ENCODE measurements at regions not wholly inside any gene's neighbourhood (a gene's known extent, or its start where the extent isn't known, plus 50 kb on each side); places are given as distances from the start of the nearest gene placed in this dataset.

DNA sequence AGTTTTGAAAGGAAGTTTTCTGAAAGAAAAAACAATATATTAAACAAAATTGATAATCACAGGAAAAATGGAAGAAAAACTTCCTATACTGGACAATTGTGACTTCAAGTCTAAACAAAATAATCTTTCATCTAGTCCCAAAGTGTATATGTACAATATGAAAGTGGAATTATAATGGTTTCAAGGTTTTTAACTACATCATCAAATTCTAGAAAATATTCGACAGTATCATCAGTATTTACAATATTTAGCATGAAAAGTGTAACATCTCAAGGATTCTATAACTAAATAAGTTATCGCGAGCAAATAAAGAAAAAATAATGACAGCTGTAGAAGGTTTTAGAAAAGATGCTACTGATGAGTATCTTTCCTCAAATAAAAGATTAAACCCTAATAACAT is 310.9 kb upstream of the LRFN5 start:
- Histone ChIP-seq H3K27me3 (no peaks in the 10 kb centered on the region), H3K4me3 (no peak overlapping the region), H3K36me3 (no peaks in the 10 kb centered on the region), H3K9me3 (no peaks in the 10 kb centered on the region), H3K27ac (no peak overlapping the region), H3K4me1 (no peaks in the 10 kb centered on the region)
- no peak for DNase-seq
- intact Hi-C loops (cut with DNase I) = no loop called here
- WGBS, 2 donors = 82 to 92% methylated on average over 3 of the region's 3 CpGs
- TF ChIP-seq CTCF (IDR thresholded peaks at IDR 0.05) (no peak), POLR2A (IDR thresholded peaks at IDR 0.05) (no peak)

DNA sequence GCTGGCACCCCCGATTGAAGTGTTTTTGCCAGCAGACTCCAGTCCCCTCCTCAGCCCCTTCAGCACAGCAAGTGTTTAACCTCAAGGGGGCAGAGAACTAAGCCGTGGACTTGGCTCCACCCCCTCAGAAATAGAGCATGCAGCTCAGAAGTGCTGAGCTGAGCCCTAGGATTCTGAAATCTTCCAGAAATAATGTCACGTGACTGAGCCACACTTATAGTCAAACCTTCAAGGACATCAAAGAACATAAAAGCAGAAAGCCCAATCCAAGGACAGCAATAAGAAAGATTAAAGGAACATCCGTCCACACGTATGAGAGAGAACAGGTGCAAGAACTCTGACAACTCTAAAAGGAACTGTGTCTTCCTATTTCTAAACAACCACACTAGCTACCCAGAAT is 317.7 kb upstream of the LRFN5 start:
- intact Hi-C loops (cut with DNase I) = no loop called here
- no peaks in the 10 kb centered on the region for H3K36me3 ChIP-seq
- TF ChIP-seq CTCF (IDR thresholded peaks at IDR 0.05) = no peak
- no peak for TF ChIP-seq POLR2A (IDR thresholded peaks at IDR 0.05)
- H3K4me3 ChIP-seq = no peak overlapping the region
- H3K9me3 ChIP-seq = peaks cover 0 to 9% (median 6%) of the 10 kb centered on the region in 3 donors
- WGBS, 2 donors = 51 to 67% methylated on average over 4 to 5 of the region's 5 CpGs
- H3K27ac ChIP-seq = no peak overlapping the region
- H3K27me3 ChIP-seq = no peaks in the 10 kb centered on the region
- H3K4me1 ChIP-seq = no peaks in the 10 kb centered on the region
- no peak for DNase-seq

- H3K4me1 ChIP-seq = no peaks in the 10 kb centered on the region
- no peak overlapping the region for H3K27ac ChIP-seq
- H3K4me3 ChIP-seq = no peak overlapping the region
- H3K27me3 ChIP-seq = no peaks in the 10 kb centered on the region
- DNase-seq = no peak
- H3K9me3 ChIP-seq = peaks cover 0 to 9% (median 6%) of the 10 kb centered on the region in 3 donors
- intact Hi-C loops (cut with DNase I) = no loop called here
- no peaks in the 10 kb centered on the region for H3K36me3 ChIP-seq
- TF ChIP-seq CTCF (IDR thresholded peaks at IDR 0.05) (no peak), POLR2A (IDR thresholded peaks at IDR 0.05) (no peak)
- 22 to 27% methylated on average over 4 of the region's 4 CpGs for WGBS, 2 donors
These were observed 321.4 kb upstream of the LRFN5 start for GRCh38 chr14:41285186-41285748.

DNA sequence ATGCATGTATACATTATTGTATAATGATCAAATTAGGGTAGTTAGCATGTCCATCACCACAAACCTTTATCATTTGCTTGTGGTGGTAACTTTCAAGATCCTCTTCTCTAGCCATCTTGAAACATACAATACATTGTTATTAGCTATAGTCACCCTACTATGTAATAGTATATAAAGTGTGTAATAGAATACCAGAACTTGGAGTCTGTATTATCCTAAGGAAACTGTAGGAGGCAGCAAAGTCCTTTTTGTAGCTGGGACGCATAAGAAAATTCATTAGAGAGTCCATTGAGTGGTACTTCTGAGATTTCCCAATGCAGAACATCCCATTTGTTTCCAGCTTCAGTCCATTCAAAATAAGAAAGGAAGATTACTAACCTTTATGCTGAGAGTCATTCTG is 325.9 kb upstream of the LRFN5 start:
- Histone ChIP-seq H3K9me3 (peaks cover 0 to 3% (median 0%) of the 10 kb centered on the region in 3 donors), H3K27me3 (no peaks in the 10 kb centered on the region), H3K4me1 (no peaks in the 10 kb centered on the region), H3K36me3 (no peaks in the 10 kb centered on the region), H3K27ac (no peak overlapping the region), H3K4me3 (no peak overlapping the region)
- intact Hi-C loops (cut with DNase I) = no loop called here
- TF ChIP-seq CTCF (IDR thresholded peaks at IDR 0.05) (no peak), POLR2A (IDR thresholded peaks at IDR 0.05) (no peak)
- 28 to 30% methylated on average over 1 of the region's 1 CpG for WGBS, 2 donors
- DNase-seq = no peak

DNA sequence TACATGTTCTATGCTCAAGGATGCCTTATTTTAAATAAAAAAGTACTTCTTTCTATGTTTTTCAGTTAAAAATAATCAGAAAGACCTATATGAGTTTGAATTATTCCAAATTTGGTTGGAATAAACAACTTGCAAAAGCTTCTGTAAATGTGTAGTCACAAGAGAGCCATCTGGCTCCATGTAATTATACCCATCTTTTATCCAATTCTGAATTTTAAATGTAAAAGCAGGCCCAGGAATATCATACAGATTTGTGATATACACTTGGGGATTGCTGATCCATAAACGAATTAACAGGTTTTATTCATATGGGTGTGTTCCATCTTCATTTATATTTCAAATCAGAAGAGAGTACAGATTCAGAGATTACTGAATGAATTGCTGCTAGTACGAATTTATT is 329.2 kb upstream of the LRFN5 start:
- no peak for TF ChIP-seq POLR2A (IDR thresholded peaks at IDR 0.05)
- no peak for TF ChIP-seq CTCF (IDR thresholded peaks at IDR 0.05)
- no peaks in the 10 kb centered on the region for H3K27me3 ChIP-seq
- 49 to 53% methylated on average over 2 of the region's 2 CpGs for WGBS, 2 donors
- no peak overlapping the region for H3K4me3 ChIP-seq
- H3K4me1 ChIP-seq = no peaks in the 10 kb centered on the region
- intact Hi-C loops (cut with DNase I) = no loop called here
- DNase-seq = no peak
- no peak overlapping the region for H3K27ac ChIP-seq
- no peaks in the 10 kb centered on the region for H3K36me3 ChIP-seq
- peaks cover 0 to 3% (median 0%) of the 10 kb centered on the region in 3 donors for H3K9me3 ChIP-seq
